ENCODE measurements at regions not wholly inside any gene's neighbourhood (a gene's known extent, or its start where the extent isn't known, plus 50 kb on each side); places are given as distances from the start of the nearest gene placed in this dataset.
A peak's percentile ranks its signal among the peaks of the same experiment; 100 is the strongest.

GRCh38 chr15:66615846-66616245, 50.0 kb upstream of the LCTL start:
- Mint-ChIP-seq H3K27me3 (peaks cover 3% of the 10 kb centered on the region), H3K4me1 (peaks cover 6% of the 10 kb centered on the region), H3K4me3 (no peak overlapping the region), H3K27ac (no peak overlapping the region), H3K36me3 (ENCODE audit: low read depth) (no peaks in the 10 kb centered on the region), H3K9me3 (no peaks in the 10 kb centered on the region)
- intact Hi-C loops (cut with micrococcal nuclease) = loop anchor here (10.0 kb wide), 1 partner anchor 89 kb away; the partner anchor contains the start of gene SMAD6
- no peak for DNase-seq

- intact Hi-C loops (cut with micrococcal nuclease) = loop anchor here (10.0 kb wide), 1 partner anchor 87 kb away; the partner anchor contains the start of gene SMAD6
- no peak overlapping the region for H3K4me3 Mint-ChIP-seq
- H3K27ac Mint-ChIP-seq = no peak overlapping the region
- no peaks in the 10 kb centered on the region for H3K9me3 Mint-ChIP-seq
- DNase-seq = no peak
- H3K4me1 Mint-ChIP-seq = peaks cover 6% of the 10 kb centered on the region
- H3K36me3 Mint-ChIP-seq (ENCODE audit: low read depth) = no peaks in the 10 kb centered on the region
- peaks cover 9% of the 10 kb centered on the region for H3K27me3 Mint-ChIP-seq
Measured at GRCh38 chr15:66617137-66618090, 51.6 kb upstream of the LCTL start.

GRCh38 chr15:66619152-66619903, 53.5 kb upstream of the LCTL start:
- H3K4me3 Mint-ChIP-seq = no peak overlapping the region
- H3K9me3 Mint-ChIP-seq = no peaks in the 10 kb centered on the region
- peaks cover 3% of the 10 kb centered on the region for H3K4me1 Mint-ChIP-seq
- peak; percentile 85 for DNase-seq
- intact Hi-C loops (cut with micrococcal nuclease) = loop anchor here (1.0 to 10.0 kb wide), 3 partner anchors 85 to 234 kb away; partner anchors contain the start of gene SMAD6
- no peaks in the 10 kb centered on the region for H3K36me3 Mint-ChIP-seq (ENCODE audit: low read depth)
- peaks cover 22% of the 10 kb centered on the region for H3K27me3 Mint-ChIP-seq
- no peak overlapping the region for H3K27ac Mint-ChIP-seq

GRCh38 chr15:66620341-66620740, 54.5 kb upstream of the LCTL start:
- Mint-ChIP-seq H3K36me3 (ENCODE audit: low read depth) (no peaks in the 10 kb centered on the region), H3K4me1 (no peaks in the 10 kb centered on the region), H3K27me3 (peaks cover 24% of the 10 kb centered on the region), H3K4me3 (no peak overlapping the region), H3K27ac (no peak overlapping the region), H3K9me3 (no peaks in the 10 kb centered on the region)
- intact Hi-C loops (cut with micrococcal nuclease) = no loop called here
- no peak for DNase-seq

GRCh38 chr15:66620744-66621344, 55.0 kb upstream of the LCTL start:
- no peaks in the 10 kb centered on the region for H3K4me1 Mint-ChIP-seq
- peaks cover 24% of the 10 kb centered on the region for H3K27me3 Mint-ChIP-seq
- H3K9me3 Mint-ChIP-seq = no peaks in the 10 kb centered on the region
- no peak for DNase-seq
- intact Hi-C loops (cut with micrococcal nuclease) = no loop called here
- no peak overlapping the region for H3K4me3 Mint-ChIP-seq
- no peaks in the 10 kb centered on the region for H3K36me3 Mint-ChIP-seq (ENCODE audit: low read depth)
- H3K27ac Mint-ChIP-seq = no peak overlapping the region

GRCh38 chr15:66621491-66622467, 56.0 kb upstream of the LCTL start:
- DNase-seq = no peak
- intact Hi-C loops (cut with micrococcal nuclease) = no loop called here
- H3K4me1 Mint-ChIP-seq = no peaks in the 10 kb centered on the region
- peaks cover 24% of the 10 kb centered on the region for H3K27me3 Mint-ChIP-seq
- no peak overlapping the region for H3K27ac Mint-ChIP-seq
- no peaks in the 10 kb centered on the region for H3K36me3 Mint-ChIP-seq (ENCODE audit: low read depth)
- H3K4me3 Mint-ChIP-seq = no peak overlapping the region
- no peaks in the 10 kb centered on the region for H3K9me3 Mint-ChIP-seq

GRCh38 chr15:66622591-66623022, 56.8 kb upstream of the LCTL start:
- H3K4me1 Mint-ChIP-seq = no peaks in the 10 kb centered on the region
- no peaks in the 10 kb centered on the region for H3K9me3 Mint-ChIP-seq
- intact Hi-C loops (cut with micrococcal nuclease) = no loop called here
- H3K27ac Mint-ChIP-seq = no peak overlapping the region
- H3K27me3 Mint-ChIP-seq = peaks cover 24% of the 10 kb centered on the region
- no peaks in the 10 kb centered on the region for H3K36me3 Mint-ChIP-seq (ENCODE audit: low read depth)
- H3K4me3 Mint-ChIP-seq = no peak overlapping the region
- no peak for DNase-seq

GRCh38 chr15:66623801-66624453, 58.1 kb upstream of the LCTL start:
- Mint-ChIP-seq H3K27me3 (peaks cover 28% of the 10 kb centered on the region), H3K4me1 (no peaks in the 10 kb centered on the region), H3K4me3 (no peak overlapping the region), H3K9me3 (no peaks in the 10 kb centered on the region), H3K27ac (no peak overlapping the region), H3K36me3 (ENCODE audit: low read depth) (no peaks in the 10 kb centered on the region)
- intact Hi-C loops (cut with micrococcal nuclease) = no loop called here
- DNase-seq = no peak

- intact Hi-C loops (cut with micrococcal nuclease) = no loop called here
- Mint-ChIP-seq H3K36me3 (ENCODE audit: low read depth) (no peaks in the 10 kb centered on the region), H3K4me3 (no peak overlapping the region), H3K9me3 (no peaks in the 10 kb centered on the region), H3K27me3 (peaks cover 27% of the 10 kb centered on the region), H3K4me1 (no peaks in the 10 kb centered on the region), H3K27ac (no peak overlapping the region)
- no peak for DNase-seq
Measured at GRCh38 chr15:66625531-66625930, 59.7 kb upstream of the LCTL start.

GRCh38 chr15:66625974-66626373, 60.2 kb upstream of the LCTL start:
- intact Hi-C loops (cut with micrococcal nuclease) = no loop called here

GRCh38 chr15:66628976-66629723, 63.4 kb upstream of the LCTL start:
- Mint-ChIP-seq H3K27me3 (peaks cover 8% of the 10 kb centered on the region), H3K4me1 (no peaks in the 10 kb centered on the region), H3K36me3 (ENCODE audit: low read depth) (no peaks in the 10 kb centered on the region), H3K4me3 (no peak overlapping the region), H3K9me3 (no peaks in the 10 kb centered on the region), H3K27ac (no peak overlapping the region)
- no peak for DNase-seq
- intact Hi-C loops (cut with micrococcal nuclease) = no loop called here

More at GRCh38 chr15:66625974-66626373, 60.2 kb upstream of the LCTL start:
- Mint-ChIP-seq H3K4me1 (no peaks in the 10 kb centered on the region), H3K36me3 (ENCODE audit: low read depth) (no peaks in the 10 kb centered on the region), H3K27ac (no peak overlapping the region), H3K9me3 (no peaks in the 10 kb centered on the region), H3K4me3 (no peak overlapping the region), H3K27me3 (peaks cover 26% of the 10 kb centered on the region)
- no peak for DNase-seq

All from activated CD4-positive, alpha-beta T cell treated with anti-CD3 and anti-CD28 coated beads, Interleukin-2, amount 10 ng/mL, durations not matched to agents 24 days and 14 days (primary cell).